AG04449 (cell line): ENCODE measurements at regions not wholly inside any gene's neighbourhood (a gene's known extent, or its start where the extent isn't known, plus 50 kb on each side); places are given as distances from the start of the nearest gene placed in this dataset.

Source experiments
- CTCF ChIA-PET: fragments of 350-600 bp; formaldehyde crosslinking; extraction: SDS; loops from one replicate; lab custom pipeline; 2021; ENCODE audit warnings: antibody characterized with exemption; lab: Yijun Ruan, JAX
- POLR2A ChIA-PET: fragments of 400-600, 350-600 bp; formaldehyde crosslinking; extraction: SDS; loops from one replicate; lab custom pipeline; 2020; ENCODE audit warnings: antibody characterized with exemption, inconsistent platforms; lab: Yijun Ruan, JAX
- DNase-seq: peaks from one replicate; pipeline ENCODE4 v3.0.0-alpha.2; 2010; ENCODE audit warnings: low read depth, low spot score
- H3K4me3 ChIP-seq: 2 replicates; pipeline ENCODE4 v1.5.1; 2011; ENCODE audit warnings: low read depth, mild to moderate bottlenecking, control low read depth, low read length
- CTCF ChIP-seq: IDR thresholded peaks from one replicate; pipeline ENCODE4 v1.5.1; 2011; ENCODE audit warnings: mild to moderate bottlenecking, moderate library complexity, low read length, control low read depth, inconsistent platforms; ENCODE audit not compliant: insufficient read depth; ENCODE audit errors: missing control alignments

- TF ChIP-seq CTCF, result no peak
- ChIA-PET CTCF (no interaction called here), POLR2A (no interaction called here)
- DNase-seq, result no peak
- H3K4me3 ChIP-seq, result no peak overlapping the region
Observed at GRCh38 chr22:27593378-27593777, 208.2 kb downstream of the MN1 start.

- no peak for DNase-seq
- CTCF ChIA-PET, result no interaction called here
- no peak for TF ChIP-seq CTCF
- no peak overlapping the region for H3K4me3 ChIP-seq
- POLR2A ChIA-PET, result no interaction called here
Observed at GRCh38 chr22:27594020-27594419, 207.5 kb downstream of the MN1 start.

- ChIA-PET POLR2A (no interaction called here), CTCF (interaction anchor here (1.8 kb wide), 1 partner anchor 18 kb away, joined by 4 read pairs; no protein-coding TSS in a partner anchor)
- no peak overlapping the region for H3K4me3 ChIP-seq
- TF ChIP-seq CTCF, result no peak
- DNase-seq, result no peak
Observed at GRCh38 chr22:27594474-27595134, 207.0 kb downstream of the MN1 start.

GRCh38 chr22:27596133-27596870 lies 205.3 kb downstream of the MN1 start:
- CTCF ChIA-PET, result interaction anchor here (1.8 kb wide), 1 partner anchor 16 kb away, joined by 4 read pairs; no protein-coding TSS in a partner anchor
- TF ChIP-seq CTCF, result no peak

GRCh38 chr22:27597703-27598444 lies 203.7 kb downstream of the MN1 start:
- no peak overlapping the region for H3K4me3 ChIP-seq
- CTCF ChIA-PET, result interaction anchor here (0.8 kb wide), 1 partner anchor 193 kb away, joined by 3 read pairs; no protein-coding TSS in a partner anchor
- no peak for DNase-seq
- TF ChIP-seq CTCF, result no peak
- POLR2A ChIA-PET, result no interaction called here

More at GRCh38 chr22:27596133-27596870, 205.3 kb downstream of the MN1 start:
- POLR2A ChIA-PET, result no interaction called here
- no peak for DNase-seq
- H3K4me3 ChIP-seq, result no peak overlapping the region
